ENCODE measurements at regions not wholly inside any gene's neighbourhood (a gene's known extent, or its start where the extent isn't known, plus 50 kb on each side); places are given as distances from the start of the nearest gene placed in this dataset.

- in situ Hi-C loops (cut with MboI) = no loop called here
- no peaks in the 10 kb centered on the region for H3K4me1 ChIP-seq (ENCODE audit: control insufficient read depth, insufficient read depth, low read length)
- no peak overlapping the region for H3K9ac ChIP-seq (ENCODE audit: control insufficient read depth, insufficient read depth, low read length)
- no peaks in the 10 kb centered on the region for H3K36me3 ChIP-seq (ENCODE audit: control insufficient read depth in 2 of 2, insufficient read depth in 2 of 2, low read length in 1 of 2)
- H3K4me2 ChIP-seq (ENCODE audit: control insufficient read depth, insufficient read depth) = no peak overlapping the region
- 33% methylated on average over 4 of the region's 4 CpGs for WGBS (ENCODE audit: insufficient coverage, insufficient replicate concordance, low lambda C conversion rate, missing lambda C conversion rate)
- RAD21 ChIA-PET (ENCODE audit: unreplicated experiment) = no interaction called here
- H3K4me3 ChIP-seq = no peak overlapping the region
- no peaks in the 10 kb centered on the region for H3K27me3 ChIP-seq (replicated peaks in 1 of 2; ENCODE audit: control insufficient read depth in 2 of 2, insufficient read depth in 2 of 2, low read length in 1 of 2)
- H3K27ac ChIP-seq (ENCODE audit: control insufficient read depth, insufficient read depth) = no peak overlapping the region
- POLR2A ChIA-PET = no interaction called here
- FAIRE-seq (no peak), DNase-seq (ENCODE audit: low read depth, low spot score) (no peak), ATAC-seq (no peak)
- SMC1A ChIA-PET (ENCODE audit: uncharacterized antibody, unreplicated experiment) = no interaction called here
- H2AFZ ChIP-seq (ENCODE audit: control insufficient read depth, low read depth, low read length) = no peak overlapping the region
- BruUV-seq (replicated peaks) = no TSS peak
- H3K9me3 ChIP-seq (replicated peaks; ENCODE audit: control insufficient read depth, insufficient read depth, low read length) = no peaks in the 10 kb centered on the region
- CTCF ChIA-PET = no interaction called here
- intact Hi-C loops (cut with micrococcal nuclease; ENCODE audit: unreplicated experiment) = no loop called here
- H4K20me1 ChIP-seq (ENCODE audit: control insufficient read depth, insufficient read depth) = no peaks in the 10 kb centered on the region
- no peak for TF ChIP-seq ETV6 (conservative IDR thresholded peaks at IDR 0.05 in 1 of 2, IDR thresholded peaks at IDR 0.05 in 1 of 2; ENCODE audit: borderline replicate concordance in 1 of 2, low read depth in 1 of 2)
- H3K79me2 ChIP-seq (ENCODE audit: control insufficient read depth, insufficient read depth, low read length) = no peaks in the 10 kb centered on the region
These were observed 977.5 kb upstream of the SPRY2 start for GRCh38 chr13:81318231-81319019.

GRCh38 chr13:81314461-81314860 lies 973.5 kb upstream of the SPRY2 start:
- intact Hi-C loops (cut with micrococcal nuclease; ENCODE audit: unreplicated experiment) (no loop called here), in situ Hi-C loops (cut with MboI) (no loop called here)
- H3K36me3 ChIP-seq (ENCODE audit: control insufficient read depth in 2 of 2, insufficient read depth in 2 of 2, low read length in 1 of 2) = no peaks in the 10 kb centered on the region
- ChIA-PET POLR2A (no interaction called here), RAD21 (ENCODE audit: unreplicated experiment) (no interaction called here), SMC1A (ENCODE audit: uncharacterized antibody, unreplicated experiment) (interaction anchor here (1.2 to 1.5 kb wide), 2 partner anchors 12 to 28 kb away, joined by 3 to 4 read pairs; no protein-coding TSS in a partner anchor), CTCF (no interaction called here)
- H2AFZ ChIP-seq (ENCODE audit: control insufficient read depth, low read depth, low read length) = no peak overlapping the region
- H4K20me1 ChIP-seq (ENCODE audit: control insufficient read depth, insufficient read depth) = no peaks in the 10 kb centered on the region
- H3K4me3 ChIP-seq = no peak overlapping the region
- 11% methylated on average over 3 of the region's 3 CpGs for WGBS (ENCODE audit: insufficient coverage, insufficient replicate concordance, low lambda C conversion rate, missing lambda C conversion rate)
- ATAC-seq (no peak), FAIRE-seq (no peak), DNase-seq (ENCODE audit: low read depth, low spot score) (no peak)
- no TSS peak for BruUV-seq (replicated peaks)
- no peak for TF ChIP-seq MYC (IDR thresholded peaks at IDR 0.05; ENCODE audit: insufficient read depth, insufficient read length, insufficient replicate concordance, low read length, severe bottlenecking)
- TF ChIP-seq CREB1 (IDR thresholded peaks at IDR 0.05; ENCODE audit: low read depth) = no peak
- TF ChIP-seq SMAD5 (IDR thresholded peaks at IDR 0.05; ENCODE audit: low read depth) = no peak
- no peak for TF ChIP-seq NFYB (IDR thresholded peaks at IDR 0.05; ENCODE audit: insufficient read depth, low read depth, low read length)
- TF ChIP-seq PAX5 (IDR thresholded peaks at IDR 0.05; ENCODE audit: borderline replicate concordance, low read depth, low read length) = no peak
- no peak for TF ChIP-seq CBX5 (IDR thresholded peaks at IDR 0.05; ENCODE audit: low read depth)
- TF ChIP-seq NR2F1 (conservative IDR thresholded peaks at IDR 0.05) = no peak
- no peak for TF ChIP-seq NRF1 (conservative IDR thresholded peaks at IDR 0.05; ENCODE audit: low read depth, low read length)
- TF ChIP-seq CREM (IDR thresholded peaks at IDR 0.05; ENCODE audit: low read depth) = no peak
- no peak for TF ChIP-seq POU2F2 (IDR thresholded peaks at IDR 0.05; ENCODE audit: borderline replicate concordance, low read depth, low read length)
- no peak for TF ChIP-seq ZBTB33 (IDR thresholded peaks at IDR 0.05)
- no peak for TF ChIP-seq ZNF207 (IDR thresholded peaks at IDR 0.05; ENCODE audit: borderline replicate concordance)
- no peak for TF ChIP-seq EED (IDR thresholded peaks at IDR 0.05; ENCODE audit: low read depth)
- TF ChIP-seq DPF2 (IDR thresholded peaks at IDR 0.05) = no peak
- TF ChIP-seq SREBF1 (IDR thresholded peaks at IDR 0.05; ENCODE audit: low read length) = no peak
- H3K79me2 ChIP-seq (ENCODE audit: control insufficient read depth, insufficient read depth, low read length) = no peaks in the 10 kb centered on the region
- no peaks in the 10 kb centered on the region for H3K9me3 ChIP-seq (replicated peaks; ENCODE audit: control insufficient read depth, insufficient read depth, low read length)
- no peaks in the 10 kb centered on the region for H3K4me1 ChIP-seq (ENCODE audit: control insufficient read depth, insufficient read depth, low read length)
- no peaks in the 10 kb centered on the region for H3K27me3 ChIP-seq (replicated peaks in 1 of 2; ENCODE audit: control insufficient read depth in 2 of 2, insufficient read depth in 2 of 2, low read length in 1 of 2)
- H3K9ac ChIP-seq (ENCODE audit: control insufficient read depth, insufficient read depth, low read length) = no peak overlapping the region
- no peak overlapping the region for H3K27ac ChIP-seq (ENCODE audit: control insufficient read depth, insufficient read depth)
- no peak overlapping the region for H3K4me2 ChIP-seq (ENCODE audit: control insufficient read depth, insufficient read depth)

All from GM12878 (cell line).